ENCODE measurements at regions not wholly inside any gene's neighbourhood (a gene's known extent, or its start where the extent isn't known, plus 50 kb on each side); places are given as distances from the start of the nearest gene placed in this dataset.
A peak's percentile ranks its signal among the peaks of the same experiment; 100 is the strongest.

- intact Hi-C loops (cut with DNase I) = no loop called here
- 33 to 53% methylated on average over 3 of the region's 3 CpGs for WGBS, 2 donors
- no peak for DNase-seq
- H3K4me3 ChIP-seq = no peak overlapping the region
- H3K27me3 ChIP-seq = no peaks in the 10 kb centered on the region
- H3K36me3 ChIP-seq = no peaks in the 10 kb centered on the region
- H3K4me1 ChIP-seq = peaks cover 0 to 26% (median 6%) of the 10 kb centered on the region in 3 donors
- TF ChIP-seq CTCF (IDR thresholded peaks at IDR 0.05) (no peak), POLR2A (IDR thresholded peaks at IDR 0.05) (no peak)
- H3K9me3 ChIP-seq = no peaks in the 10 kb centered on the region
- no peak overlapping the region for H3K27ac ChIP-seq
Observed at GRCh38 chr15:35702946-35703495, 157.1 kb upstream of the DPH6 start.

GRCh38 chr15:35705030-35705883 lies 159.3 kb upstream of the DPH6 start:
- no peak for DNase-seq
- Histone ChIP-seq H3K36me3 (no peaks in the 10 kb centered on the region), H3K4me1 (peaks cover 0 to 19% (median 6%) of the 10 kb centered on the region in 3 donors), H3K9me3 (no peaks in the 10 kb centered on the region), H3K27me3 (no peaks in the 10 kb centered on the region), H3K4me3 (no peak overlapping the region), H3K27ac (peak overlapping the region in 2 of 4 donors; percentile 20 to 36)
- WGBS, 2 donors = 51 to 55% methylated on average over 2 of the region's 2 CpGs
- TF ChIP-seq CTCF (IDR thresholded peaks at IDR 0.05) = no peak
- no peak for TF ChIP-seq POLR2A (IDR thresholded peaks at IDR 0.05)
- intact Hi-C loops (cut with DNase I) = no loop called here

GRCh38 chr15:35705884-35706585 lies 160.1 kb upstream of the DPH6 start:
- DNase-seq = no peak
- TF ChIP-seq CTCF (IDR thresholded peaks at IDR 0.05) (no peak), POLR2A (IDR thresholded peaks at IDR 0.05) (no peak)
- Histone ChIP-seq H3K36me3 (no peaks in the 10 kb centered on the region), H3K27me3 (no peaks in the 10 kb centered on the region), H3K9me3 (no peaks in the 10 kb centered on the region), H3K4me1 (peaks cover 0 to 26% (median 6%) of the 10 kb centered on the region in 3 donors), H3K4me3 (no peak overlapping the region), H3K27ac (peak overlapping the region in 2 of 4 donors; percentile 20 to 36)
- WGBS, 2 donors = 45 to 62% methylated on average over 4 of the region's 4 CpGs
- intact Hi-C loops (cut with DNase I) = no loop called here

GRCh38 chr15:35712956-35713355 lies 167.0 kb upstream of the DPH6 start:
- Histone ChIP-seq H3K36me3 (no peaks in the 10 kb centered on the region), H3K4me3 (no peak overlapping the region), H3K4me1 (peaks cover 0 to 17% (median 0%) of the 10 kb centered on the region in 3 donors), H3K27me3 (no peaks in the 10 kb centered on the region), H3K9me3 (no peaks in the 10 kb centered on the region), H3K27ac (peak overlapping the region in 1 of 4 donors; percentile 27)
- DNase-seq = no peak
- intact Hi-C loops (cut with DNase I) = no loop called here
- TF ChIP-seq POLR2A (IDR thresholded peaks at IDR 0.05) (no peak), CTCF (IDR thresholded peaks at IDR 0.05) (no peak)
- 39 to 50% methylated on average over 2 of the region's 2 CpGs for whole genome bisulfite sequencing, 2 donors

GRCh38 chr15:35713733-35714132 lies 167.8 kb upstream of the DPH6 start:
- 34 to 42% methylated on average over 2 of the region's 2 CpGs for WGBS, 2 donors
- Histone ChIP-seq H3K4me1 (peaks cover 0 to 17% (median 0%) of the 10 kb centered on the region in 3 donors), H3K27ac (peak overlapping the region in 2 of 4 donors; percentile 23 to 27), H3K36me3 (no peaks in the 10 kb centered on the region), H3K4me3 (no peak overlapping the region), H3K27me3 (no peaks in the 10 kb centered on the region), H3K9me3 (no peaks in the 10 kb centered on the region)
- DNase-seq = no peak
- no peak for TF ChIP-seq POLR2A (IDR thresholded peaks at IDR 0.05)
- TF ChIP-seq CTCF (IDR thresholded peaks at IDR 0.05) = no peak
- intact Hi-C loops (cut with DNase I) = no loop called here

All from esophagus squamous epithelium (tissue), 5 donors.